ENCODE measurements at regions not wholly inside any gene's neighbourhood (a gene's known extent, or its start where the extent isn't known, plus 50 kb on each side); places are given as distances from the start of the nearest gene placed in this dataset.

DNA sequence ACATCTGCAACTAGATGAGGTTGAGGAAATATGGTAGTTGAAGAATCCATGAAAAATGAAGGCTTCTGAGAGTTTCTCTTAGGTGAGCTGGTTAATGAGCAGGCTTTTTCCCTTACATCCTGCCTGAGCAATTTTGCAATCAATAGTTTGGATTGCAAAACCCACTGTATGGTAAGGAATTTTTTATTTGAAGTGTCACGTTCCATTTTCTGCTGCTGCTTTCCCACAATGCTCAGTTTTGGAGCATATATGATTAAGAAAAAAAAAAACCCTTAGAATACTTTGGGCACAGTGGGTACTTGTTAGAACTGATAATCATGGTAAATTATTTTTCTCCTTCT, 144.2 kb downstream of the PCSK1 start:
- TF ChIP-seq CTCF (conservative IDR thresholded peaks at IDR 0.05): no peak
- TF ChIP-seq EZH2 (IDR thresholded peaks at IDR 0.05; ENCODE audit: low read depth): no peak
